ENCODE measurements at regions not wholly inside any gene's neighbourhood (a gene's known extent, or its start where the extent isn't known, plus 50 kb on each side); places are given as distances from the start of the nearest gene placed in this dataset.

DNA sequence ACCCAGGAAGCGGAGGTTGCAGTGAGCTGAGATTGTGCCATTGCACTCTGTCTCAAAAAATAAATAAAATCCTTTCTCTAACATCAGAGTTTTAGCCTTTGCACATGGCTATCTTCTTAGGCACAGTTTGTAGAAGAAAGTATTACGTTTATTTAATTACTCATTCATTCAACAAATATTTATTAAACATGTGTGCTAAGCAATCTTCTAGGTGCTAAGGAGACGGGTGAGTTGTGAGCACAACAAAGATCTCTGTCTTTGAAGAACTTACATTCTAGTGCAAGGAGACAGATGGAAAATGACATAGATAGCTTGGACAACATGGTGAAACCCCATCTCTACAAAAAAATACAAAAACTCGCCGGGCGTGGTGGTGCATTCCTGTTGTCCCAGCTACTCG lies 122.3 kb upstream of the MYO10 start:
- TF ChIP-seq, protein P1, sequence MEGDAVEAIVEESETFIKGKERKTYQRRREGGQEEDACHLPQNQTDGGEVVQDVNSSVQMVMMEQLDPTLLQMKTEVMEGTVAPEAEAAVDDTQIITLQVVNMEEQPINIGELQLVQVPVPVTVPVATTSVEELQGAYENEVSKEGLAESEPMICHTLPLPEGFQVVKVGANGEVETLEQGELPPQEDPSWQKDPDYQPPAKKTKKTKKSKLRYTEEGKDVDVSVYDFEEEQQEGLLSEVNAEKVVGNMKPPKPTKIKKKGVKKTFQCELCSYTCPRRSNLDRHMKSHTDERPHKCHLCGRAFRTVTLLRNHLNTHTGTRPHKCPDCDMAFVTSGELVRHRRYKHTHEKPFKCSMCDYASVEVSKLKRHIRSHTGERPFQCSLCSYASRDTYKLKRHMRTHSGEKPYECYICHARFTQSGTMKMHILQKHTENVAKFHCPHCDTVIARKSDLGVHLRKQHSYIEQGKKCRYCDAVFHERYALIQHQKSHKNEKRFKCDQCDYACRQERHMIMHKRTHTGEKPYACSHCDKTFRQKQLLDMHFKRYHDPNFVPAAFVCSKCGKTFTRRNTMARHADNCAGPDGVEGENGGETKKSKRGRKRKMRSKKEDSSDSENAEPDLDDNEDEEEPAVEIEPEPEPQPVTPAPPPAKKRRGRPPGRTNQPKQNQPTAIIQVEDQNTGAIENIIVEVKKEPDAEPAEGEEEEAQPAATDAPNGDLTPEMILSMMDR (IDR thresholded peaks at IDR 0.05; ENCODE audit: low read length): no peak
- TF ChIP-seq EZH2 (IDR thresholded peaks at IDR 0.05; ENCODE audit: borderline replicate concordance, low read length): no peak
